ENCODE measurements at regions not wholly inside any gene's neighbourhood (a gene's known extent, or its start where the extent isn't known, plus 50 kb on each side); places are given as distances from the start of the nearest gene placed in this dataset.
A peak's percentile ranks its signal among the peaks of the same experiment; 100 is the strongest.

DNA sequence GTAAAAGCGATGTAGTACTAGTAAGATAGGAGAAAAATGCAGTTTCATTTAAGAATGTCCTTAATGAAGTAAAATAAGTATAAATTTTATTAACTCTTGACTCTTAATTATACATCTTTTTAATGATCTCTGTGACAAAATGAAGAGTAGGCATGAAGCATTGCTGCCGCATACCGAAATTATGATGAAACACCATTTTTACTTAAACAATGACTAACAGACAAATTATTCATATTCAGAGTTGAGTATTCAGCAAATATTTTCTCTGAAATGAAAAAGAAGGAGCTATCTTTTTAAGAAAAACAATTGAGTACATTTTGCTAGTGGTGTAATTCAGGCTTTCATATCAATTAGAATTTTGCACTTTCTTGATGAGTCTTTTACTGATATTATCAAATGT lies 150.6 kb upstream of the DOCK10 start:
- intact Hi-C loops (cut with DNase I, micrococcal nuclease), result no loop called here
- no peaks in the 10 kb centered on the region for H3K4me1 Mint-ChIP-seq (ENCODE audit: low read depth)

GRCh38 chr2:225190987-225191386 lies 148.7 kb upstream of the DOCK10 start:
- H3K4me1 Mint-ChIP-seq (ENCODE audit: low read depth), result no peaks in the 10 kb centered on the region
- Histone ChIP-seq H3K9me3 (ENCODE audit: control insufficient read depth in 1 of 2, insufficient read depth in 1 of 2, low read length in 2 of 2) (no peaks in the 10 kb centered on the region), H3K27me3 (ENCODE audit: control insufficient read depth in 1 of 2, insufficient read depth in 2 of 2, low read length in 2 of 2) (peaks cover 0 to 3% of the 10 kb centered on the region in 2 experiments), H3K4me3 (ENCODE audit: low read length) (no peak overlapping the region), H3K36me3 (ENCODE audit: insufficient read depth, low read length) (no peaks in the 10 kb centered on the region), H3K4me1 (ENCODE audit: insufficient read depth, low read length) (no peaks in the 10 kb centered on the region), H3K27ac (ENCODE audit: low read depth in 1 of 2, low read length in 2 of 2) (no peak overlapping the region)
- H3K36me3 Mint-ChIP-seq (ENCODE audit: low read depth), result no peaks in the 10 kb centered on the region
- ChIA-PET CTCF (no interaction called here), POLR2A (no interaction called here)
- DNase-seq (no peak), ATAC-seq (ENCODE audit: poor library complexity) (no peak)
- peaks cover 15% of the 10 kb centered on the region for H3K27me3 Mint-ChIP-seq
- H3K4me3 Mint-ChIP-seq, result no peak overlapping the region
- TF ChIP-seq CTCF (IDR thresholded peaks at IDR 0.05), result no peak
- H3K9me3 Mint-ChIP-seq, result no peaks in the 10 kb centered on the region
- intact Hi-C loops (cut with DNase I, micrococcal nuclease), result no loop called here
- no peak overlapping the region for H3K27ac Mint-ChIP-seq

More for the DNA sequence above, 150.6 kb upstream of the DOCK10 start:
- Histone ChIP-seq H3K4me3 (ENCODE audit: low read length) (no peak overlapping the region), H3K9me3 (ENCODE audit: control insufficient read depth in 1 of 2, insufficient read depth in 1 of 2, low read length in 2 of 2) (no peaks in the 10 kb centered on the region), H3K27ac (ENCODE audit: low read depth in 1 of 2, low read length in 2 of 2) (no peak overlapping the region), H3K4me1 (ENCODE audit: insufficient read depth, low read length) (no peaks in the 10 kb centered on the region), H3K27me3 (ENCODE audit: control insufficient read depth in 1 of 2, insufficient read depth in 2 of 2, low read length in 2 of 2) (peaks cover 0 to 3% of the 10 kb centered on the region in 2 experiments), H3K36me3 (ENCODE audit: insufficient read depth, low read length) (no peaks in the 10 kb centered on the region)
- Mint-ChIP-seq H3K9me3 (no peaks in the 10 kb centered on the region), H3K27me3 (peaks cover 15% of the 10 kb centered on the region), H3K4me3 (no peak overlapping the region), H3K36me3 (ENCODE audit: low read depth) (no peaks in the 10 kb centered on the region), H3K27ac (no peak overlapping the region)
- ChIA-PET CTCF (no interaction called here), POLR2A (interaction anchor here (0.8 kb wide), 1 partner anchor 9 kb away, joined by 4 read pairs; no protein-coding TSS in a partner anchor)
- ATAC-seq (ENCODE audit: poor library complexity), result no peak
- DNase-seq, result no peak
- no peak for TF ChIP-seq CTCF (IDR thresholded peaks at IDR 0.05)

GRCh38 chr2:225184948-225185347 lies 142.7 kb upstream of the DOCK10 start:
- no peak for TF ChIP-seq CTCF (IDR thresholded peaks at IDR 0.05)
- ChIA-PET CTCF (no interaction called here), POLR2A (interaction anchor here (0.6 kb wide), 1 partner anchor 148 kb away, joined by 3 read pairs; no protein-coding TSS in a partner anchor)
- H3K27ac Mint-ChIP-seq, result no peak overlapping the region
- DNase-seq (no peak), ATAC-seq (ENCODE audit: poor library complexity) (peak; percentile 56)
- no peaks in the 10 kb centered on the region for H3K36me3 Mint-ChIP-seq (ENCODE audit: low read depth)
- H3K9me3 Mint-ChIP-seq, result no peaks in the 10 kb centered on the region
- H3K27me3 ChIP-seq (ENCODE audit: control insufficient read depth in 1 of 2, insufficient read depth in 2 of 2, low read length in 2 of 2), result peaks cover 0 to 3% of the 10 kb centered on the region in 2 experiments
- H3K4me1 Mint-ChIP-seq (ENCODE audit: low read depth), result peaks cover 16% of the 10 kb centered on the region
- H3K27me3 Mint-ChIP-seq, result peaks cover 14% of the 10 kb centered on the region
- H3K4me3 ChIP-seq (ENCODE audit: low read length), result no peak overlapping the region
- H3K36me3 ChIP-seq (ENCODE audit: insufficient read depth, low read length), result no peaks in the 10 kb centered on the region
- intact Hi-C loops (cut with DNase I, micrococcal nuclease), result no loop called here
- no peaks in the 10 kb centered on the region for H3K4me1 ChIP-seq (ENCODE audit: insufficient read depth, low read length)
- no peak overlapping the region for H3K27ac ChIP-seq (ENCODE audit: low read depth in 1 of 2, low read length in 2 of 2)
- H3K4me3 Mint-ChIP-seq, result no peak overlapping the region
- H3K9me3 ChIP-seq (ENCODE audit: control insufficient read depth in 1 of 2, insufficient read depth in 1 of 2, low read length in 2 of 2), result no peaks in the 10 kb centered on the region
